Adrenal gland (tissue), 5 donors: ENCODE measurements at regions not wholly inside any gene's neighbourhood (a gene's known extent, or its start where the extent isn't known, plus 50 kb on each side); places are given as distances from the start of the nearest gene placed in this dataset.

ENCODE experiments used
- POLR2A ChIP-seq, 2 donors: fragments of 450-650 bp; IDR thresholded peaks; one replicate each; pipeline ENCODE4 v1.6.1; 2017; ENCODE audit warnings: antibody characterized with exemption in 2 of 2, mild to moderate bottlenecking in 2 of 2, moderate library complexity in 1 of 2
- TF ChIP-seq, protein P1 (sequence below), 6 experiments: fragments of 450-650 bp in 4 of 6; fragments of 200-600 bp in 2 of 6; sonication (generic) in 1 of 6; IDR thresholded peaks; 1 replicate in 5 of 6; 2 replicates in 1 of 6; pipeline versions ENCODE4 v1.5.1 to v1.8.0; 2016 to 2021; ENCODE audit warnings: antibody characterized with exemption in 6 of 6, mild to moderate bottlenecking in 2 of 6, moderate library complexity in 1 of 6
- donor health status: DM: no; HTN: no; CAD: no.

- TF ChIP-seq, protein P1, sequence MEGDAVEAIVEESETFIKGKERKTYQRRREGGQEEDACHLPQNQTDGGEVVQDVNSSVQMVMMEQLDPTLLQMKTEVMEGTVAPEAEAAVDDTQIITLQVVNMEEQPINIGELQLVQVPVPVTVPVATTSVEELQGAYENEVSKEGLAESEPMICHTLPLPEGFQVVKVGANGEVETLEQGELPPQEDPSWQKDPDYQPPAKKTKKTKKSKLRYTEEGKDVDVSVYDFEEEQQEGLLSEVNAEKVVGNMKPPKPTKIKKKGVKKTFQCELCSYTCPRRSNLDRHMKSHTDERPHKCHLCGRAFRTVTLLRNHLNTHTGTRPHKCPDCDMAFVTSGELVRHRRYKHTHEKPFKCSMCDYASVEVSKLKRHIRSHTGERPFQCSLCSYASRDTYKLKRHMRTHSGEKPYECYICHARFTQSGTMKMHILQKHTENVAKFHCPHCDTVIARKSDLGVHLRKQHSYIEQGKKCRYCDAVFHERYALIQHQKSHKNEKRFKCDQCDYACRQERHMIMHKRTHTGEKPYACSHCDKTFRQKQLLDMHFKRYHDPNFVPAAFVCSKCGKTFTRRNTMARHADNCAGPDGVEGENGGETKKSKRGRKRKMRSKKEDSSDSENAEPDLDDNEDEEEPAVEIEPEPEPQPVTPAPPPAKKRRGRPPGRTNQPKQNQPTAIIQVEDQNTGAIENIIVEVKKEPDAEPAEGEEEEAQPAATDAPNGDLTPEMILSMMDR (IDR thresholded peaks at IDR 0.05), result no peak
- TF ChIP-seq POLR2A (IDR thresholded peaks at IDR 0.05), result no peak
Observed at GRCh38 chr18:60568220-60568619, 195.6 kb upstream of the MC4R start.
